MM.1S (cell line): ENCODE measurements at regions not wholly inside any gene's neighbourhood (a gene's known extent, or its start where the extent isn't known, plus 50 kb on each side); places are given as distances from the start of the nearest gene placed in this dataset.
A peak's percentile ranks its signal among the peaks of the same experiment; 100 is the strongest.

Source experiments
- DNase-seq: peaks from one replicate; pipeline ENCODE4 v3.0.0-alpha.2; 2015
- H2AFZ ChIP-seq: fragments of 300-600 bp; sonication (generic); 2 replicates; pipeline ENCODE4 v1.6.0; 2016; ENCODE audit warnings: antibody characterized with exemption, low read length
- H3F3A ChIP-seq: fragments of 300-600 bp; sonication (generic); 2 replicates; pipeline ENCODE4 v1.6.1; 2016; ENCODE audit warnings: mild to moderate bottlenecking, antibody characterized with exemption, low read length, moderate library complexity, mixed read lengths; ENCODE audit not compliant: insufficient read depth
- H3K27ac ChIP-seq: fragments of 300-600 bp; sonication (generic); 2 replicates; pipeline ENCODE4 v1.5.1; 2016; ENCODE audit warnings: mild to moderate bottlenecking, low read length
- H3K27me3 ChIP-seq: fragments of 300-600 bp; sonication (generic); replicated peaks from 2 replicates; pipeline ENCODE4 v1.6.0; 2016; ENCODE audit warnings: low read length; ENCODE audit not compliant: insufficient read depth
- H3K36me3 ChIP-seq: fragments of 300-600 bp; sonication (generic); replicated peaks from 2 replicates; pipeline ENCODE4 v1.6.1; 2016; ENCODE audit warnings: mild to moderate bottlenecking, low read length, mixed read lengths; ENCODE audit not compliant: insufficient read depth
- H3K4me1 ChIP-seq: fragments of 300-600 bp; sonication (generic); 2 replicates; pipeline ENCODE4 v1.6.1; 2016; ENCODE audit warnings: low read length, mixed read lengths
- H3K4me2 ChIP-seq: fragments of 300-600 bp; sonication (generic); 2 replicates; pipeline ENCODE4 v1.6.0; 2016; ENCODE audit warnings: low read depth, low read length
- H3K4me3 ChIP-seq: fragments of 300-600 bp; sonication (generic); 2 replicates; pipeline ENCODE4 v1.5.1; 2016; ENCODE audit warnings: low read length, mixed read lengths
- H3K79me2 ChIP-seq: fragments of 300-600 bp; sonication (generic); 2 replicates; pipeline ENCODE4 v1.6.1; 2016; ENCODE audit warnings: mixed run types, low read length, mixed read lengths
- H3K9ac ChIP-seq: fragments of 300-600 bp; sonication (generic); 2 replicates; pipeline ENCODE4 v1.6.1; 2016; ENCODE audit warnings: low read length, mixed read lengths
- H3K9me2 ChIP-seq: fragments of 300-600 bp; sonication (generic); replicated peaks from 2 replicates; pipeline ENCODE4 v1.6.1; 2016; ENCODE audit warnings: mild to moderate bottlenecking, low read length, mixed read lengths; ENCODE audit not compliant: insufficient read depth
- H3K9me3 ChIP-seq: fragments of 300-600 bp; sonication (generic); replicated peaks from 2 replicates; pipeline ENCODE4 v1.6.1; 2016; ENCODE audit warnings: mild to moderate bottlenecking, low read length, mixed read lengths; ENCODE audit not compliant: insufficient read depth
- H4K20me1 ChIP-seq: fragments of 300-600 bp; sonication (generic); 2 replicates; pipeline ENCODE4 v1.6.1; 2016; ENCODE audit warnings: mild to moderate bottlenecking, low read length, moderate library complexity, mixed read lengths; ENCODE audit not compliant: insufficient read depth
- CTCF ChIP-seq: fragments of 300-600 bp; sonication (generic); IDR thresholded peaks from 2 replicates; pipeline ENCODE4 v1.5.1; 2016; ENCODE audit warnings: antibody characterized with exemption, low read length, mixed read lengths
- EZH2 ChIP-seq: fragments of 300-600 bp; sonication (generic); optimal IDR thresholded peaks from 2 replicates; pipeline ENCODE3; 2017; ENCODE audit warnings: low read depth, mild to moderate bottlenecking, antibody characterized with exemption, low read length, mixed read lengths
- EZH2phosphoT487 ChIP-seq: fragments of 300-600 bp; sonication (generic); IDR thresholded peaks from 2 replicates; pipeline ENCODE4 v1.6.1; 2018; ENCODE audit warnings: antibody characterized with exemption, low read length

- Histone ChIP-seq H3K4me3 (no peak overlapping the region), H3K36me3 (no peaks in the 10 kb centered on the region), H3F3A (no peaks in the 10 kb centered on the region; the same call in 1 of the 2 replicates), H3K27me3 (no peaks in the 10 kb centered on the region), H4K20me1 (no peaks in the 10 kb centered on the region), H3K9me3 (no peaks in the 10 kb centered on the region), H2AFZ (no peak overlapping the region), H3K4me2 (no peak overlapping the region), H3K9ac (no peak overlapping the region), H3K27ac (no peak overlapping the region), H3K4me1 (peaks cover 12% of the 10 kb centered on the region; the same call in 1 of the 2 replicates), H3K79me2 (no peaks in the 10 kb centered on the region), H3K9me2 (no peaks in the 10 kb centered on the region)
- no peak for DNase-seq
- TF ChIP-seq EZH2phosphoT487 (no peak), EZH2 (no peak), CTCF (no peak)
These were observed 686.7 kb upstream of the RBFOX1 start for GRCh38 chr16:6645768-6646568.

GRCh38 chr16:6644916-6645315 is 687.7 kb upstream of the RBFOX1 start:
- DNase-seq = no peak
- no peaks in the 10 kb centered on the region for H3K36me3 ChIP-seq
- H3K27ac ChIP-seq = no peak overlapping the region
- H3K4me3 ChIP-seq = no peak overlapping the region
- no peak overlapping the region for H2AFZ ChIP-seq
- no peaks in the 10 kb centered on the region for H3K79me2 ChIP-seq
- H3K9me2 ChIP-seq = no peaks in the 10 kb centered on the region
- H3K4me2 ChIP-seq = no peak overlapping the region
- H3K27me3 ChIP-seq = no peaks in the 10 kb centered on the region
- no peaks in the 10 kb centered on the region for H4K20me1 ChIP-seq
- no peaks in the 10 kb centered on the region; the same call in 1 of the 2 replicates for H3F3A ChIP-seq
- H3K9ac ChIP-seq = no peak overlapping the region
- H3K9me3 ChIP-seq = no peaks in the 10 kb centered on the region
- TF ChIP-seq EZH2 (no peak), EZH2phosphoT487 (no peak), CTCF (no peak)
- H3K4me1 ChIP-seq = peaks cover 16% of the 10 kb centered on the region; the same call in 1 of the 2 replicates

GRCh38 chr16:6643080-6643686 is 689.5 kb upstream of the RBFOX1 start:
- Histone ChIP-seq H3K9me3 (no peaks in the 10 kb centered on the region), H3K9ac (peak overlapping the region; percentile 7; the same call in 1 of the 2 replicates), H4K20me1 (no peaks in the 10 kb centered on the region), H3K4me3 (peak overlapping the region; percentile 7; the same call in 1 of the 2 replicates), H3K27ac (no peak overlapping the region), H2AFZ (0 out of 2 replicates have a peak overlapping the region, but pooled peaks have one; percentile 33), H3K4me1 (peaks cover 16% of the 10 kb centered on the region; the same call in 1 of the 2 replicates), H3K36me3 (no peaks in the 10 kb centered on the region), H3F3A (no peaks in the 10 kb centered on the region; the same call in 1 of the 2 replicates), H3K79me2 (no peaks in the 10 kb centered on the region), H3K27me3 (no peaks in the 10 kb centered on the region), H3K9me2 (no peaks in the 10 kb centered on the region), H3K4me2 (peak overlapping the region; percentile 51; the same call in 1 of the 2 replicates)
- peak; percentile 68 for DNase-seq
- TF ChIP-seq EZH2 = no peak
- TF ChIP-seq CTCF = peak; percentile 84
- no peak for TF ChIP-seq EZH2phosphoT487
